Prostate gland (tissue), 2 donors: ENCODE measurements at regions not wholly inside any gene's neighbourhood (a gene's known extent, or its start where the extent isn't known, plus 50 kb on each side); places are given as distances from the start of the nearest gene placed in this dataset.

Experiments
- DNase-seq: peaks from one replicate; pipeline ENCODE4 v3.0.0-alpha.2; 2019; ENCODE audit warnings: low spot score
- H3K27ac ChIP-seq, 2 donors: fragments of 200-600 bp; sonication (generic); 2 replicates each; pipeline ENCODE4 v1.5.1; 2017 to 2019
- H3K27me3 ChIP-seq: fragments of 200-600 bp; sonication (generic); replicated peaks from 2 replicates; pipeline ENCODE4 v1.5.1; 2019; ENCODE audit not compliant: insufficient read depth
- H3K36me3 ChIP-seq, 2 donors: fragments of 200-600 bp; sonication (generic); 1 replicate in 1 of 2; 2 replicates in 1 of 2; pipeline versions ENCODE4 v1.5.1 to v1.8.1; 2017 to 2019
- H3K4me1 ChIP-seq: fragments of 200-600 bp; sonication (generic); replicated peaks from 2 replicates; pipeline ENCODE4 v1.5.1; 2019
- H3K4me3 ChIP-seq, 2 donors: fragments of 200-600 bp; sonication (generic); 2 replicates each; pipeline ENCODE4 v1.5.1; 2017 to 2019
- H3K9me3 ChIP-seq: fragments of 200-600 bp; sonication (generic); 2 replicates; pipeline ENCODE4 v1.5.1; 2017
- CTCF ChIP-seq, 4 experiments: fragments of 200-600 bp in 2 of 4; fragments of 450-650 bp in 2 of 4; sonication (generic) in 2 of 4; IDR thresholded peaks; 1 replicate in 3 of 4; 2 replicates in 1 of 4; pipeline ENCODE4 v1.5.1; 2016 to 2019; ENCODE audit warnings: antibody characterized with exemption in 4 of 4, mild to moderate bottlenecking in 2 of 4, moderate library complexity in 2 of 4
- POLR2A ChIP-seq: fragments of 450-650 bp; IDR thresholded peaks from one replicate; pipeline ENCODE4 v1.6.1; 2016; ENCODE audit warnings: antibody characterized with exemption, mild to moderate bottlenecking
- POLR2AphosphoS5 ChIP-seq: sonication (generic); formaldehyde crosslinking; IDR thresholded peaks from one replicate; pipeline ENCODE4 v1.6.1; 2017; ENCODE audit warnings: antibody characterized with exemption
- WGBS: methylation state at CpG from one replicate; pipeline ENCODE4 v1.1.5; 2018; 5-methylcytosine and 5-hydroxymethylcytosine counted together
- intact Hi-C: fragments of 100-400 bp; cut with DNase I; formaldehyde crosslinking; loops from one replicate; pipeline ENCODE4 v1.14.2; 2022

- 50% methylated on average over 1 of the region's 1 CpG for WGBS
- intact Hi-C loops: no loop called here
- Histone ChIP-seq H3K9me3 (no peaks in the 10 kb centered on the region), H3K4me3 (no peak overlapping the region), H3K4me1 (no peaks in the 10 kb centered on the region), H3K27ac (no peak overlapping the region), H3K27me3 (no peaks in the 10 kb centered on the region), H3K36me3 (no peaks in the 10 kb centered on the region)
- TF ChIP-seq POLR2A (no peak), CTCF (IDR thresholded peaks at IDR 0.05) (no peak), POLR2AphosphoS5 (no peak)
- no peak for DNase-seq
These were observed 647.8 kb upstream of the LCORL start for GRCh38 chr4:18669390-18669789.

- Histone ChIP-seq H3K27ac (no peak overlapping the region), H3K4me1 (no peaks in the 10 kb centered on the region), H3K36me3 (no peaks in the 10 kb centered on the region), H3K9me3 (no peaks in the 10 kb centered on the region), H3K4me3 (no peak overlapping the region), H3K27me3 (no peaks in the 10 kb centered on the region)
- no peak for DNase-seq
- WGBS: 94% methylated on average over 6 of the region's 6 CpGs
- TF ChIP-seq POLR2AphosphoS5 (no peak), CTCF (IDR thresholded peaks at IDR 0.05) (no peak), POLR2A (no peak)
- intact Hi-C loops: no loop called here
These were observed 644.8 kb upstream of the LCORL start for GRCh38 chr4:18666322-18666721.

GRCh38 chr4:18664171-18664570 lies 642.6 kb upstream of the LCORL start:
- intact Hi-C loops: no loop called here
- no peaks in the 10 kb centered on the region for H3K36me3 ChIP-seq
- TF ChIP-seq POLR2AphosphoS5: no peak
- no peak for TF ChIP-seq POLR2A
- no peak for TF ChIP-seq CTCF (IDR thresholded peaks at IDR 0.05)
- H3K27ac ChIP-seq: no peak overlapping the region
- no peaks in the 10 kb centered on the region for H3K9me3 ChIP-seq
- no peak overlapping the region for H3K4me3 ChIP-seq
- H3K4me1 ChIP-seq: no peaks in the 10 kb centered on the region
- WGBS: 89% methylated on average over 9 of the region's 9 CpGs
- no peak for DNase-seq
- no peaks in the 10 kb centered on the region for H3K27me3 ChIP-seq

GRCh38 chr4:18645351-18645750 lies 623.8 kb upstream of the LCORL start:
- DNase-seq: no peak
- Histone ChIP-seq H3K4me1 (no peaks in the 10 kb centered on the region), H3K27ac (no peak overlapping the region), H3K4me3 (no peak overlapping the region), H3K27me3 (no peaks in the 10 kb centered on the region), H3K9me3 (no peaks in the 10 kb centered on the region), H3K36me3 (no peaks in the 10 kb centered on the region)
- no peak for TF ChIP-seq POLR2A
- TF ChIP-seq CTCF (IDR thresholded peaks at IDR 0.05): no peak
- TF ChIP-seq POLR2AphosphoS5: no peak
- 59% methylated on average over 2 of the region's 2 CpGs for WGBS
- intact Hi-C loops: no loop called here

GRCh38 chr4:18641334-18641733 lies 619.8 kb upstream of the LCORL start:
- H3K27me3 ChIP-seq: no peaks in the 10 kb centered on the region
- TF ChIP-seq POLR2AphosphoS5 (no peak), POLR2A (no peak)
- intact Hi-C loops: no loop called here
- H3K4me3 ChIP-seq: no peak overlapping the region
- H3K4me1 ChIP-seq: no peaks in the 10 kb centered on the region
- no peak overlapping the region for H3K27ac ChIP-seq
- no peaks in the 10 kb centered on the region for H3K36me3 ChIP-seq
- DNase-seq: no peak
- no peaks in the 10 kb centered on the region for H3K9me3 ChIP-seq
